ENCODE measurements at regions not wholly inside any gene's neighbourhood (a gene's known extent, or its start where the extent isn't known, plus 50 kb on each side); places are given as distances from the start of the nearest gene placed in this dataset.
"Not testable (repeated sequence)": the region's sequence is repeated elsewhere in the genome, so short reads cannot be mapped to it uniquely, and the experiment has no call there.

DNA sequence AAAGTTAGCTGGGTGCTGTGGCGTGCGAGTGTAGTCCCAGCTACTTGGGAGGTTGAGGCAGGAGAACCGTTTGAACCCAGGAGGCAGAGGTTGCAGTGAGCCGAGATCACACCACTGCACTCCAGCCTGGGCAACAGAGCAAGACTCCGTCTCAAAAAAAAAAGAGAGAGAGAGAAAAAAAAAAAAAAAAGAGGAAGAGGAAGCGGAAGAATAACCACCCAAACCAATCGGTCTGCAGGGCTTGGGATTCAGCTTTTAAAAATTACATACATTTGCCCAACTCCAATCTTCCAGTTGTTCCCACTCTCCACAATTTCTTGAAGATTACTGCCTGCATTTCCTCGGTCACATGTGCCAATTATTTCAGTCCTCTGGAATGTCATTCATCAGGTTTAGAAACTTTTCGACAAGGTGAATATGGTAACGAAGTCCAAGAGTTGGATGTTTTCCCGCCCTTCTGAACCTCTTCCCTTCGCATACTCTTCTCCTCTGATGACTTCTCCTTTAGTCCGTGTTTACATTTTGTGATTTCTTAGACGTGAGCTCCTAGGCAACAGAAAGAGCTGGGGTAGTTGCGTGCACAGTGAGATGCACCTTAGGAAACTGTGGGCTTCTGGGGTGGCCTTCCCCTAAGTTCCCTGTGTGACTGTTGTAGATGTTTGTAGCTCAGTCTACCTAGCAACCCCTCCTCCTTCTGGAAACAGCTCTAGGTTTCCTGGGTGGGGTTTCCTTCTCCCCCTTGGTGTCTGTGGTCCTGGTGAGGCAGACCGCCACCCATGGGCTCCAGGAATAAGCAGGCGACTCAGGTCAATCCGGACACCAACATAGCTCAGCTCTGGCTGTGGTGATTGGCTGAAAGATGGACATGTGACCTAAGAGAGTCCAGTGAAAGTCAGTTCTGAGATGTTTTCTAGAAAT, 63.0 kb upstream of the NCOA3 start:
- Histone ChIP-seq H3K4me2 (ENCODE audit: low read length) (peak overlapping the region; percentile 57), H2AFZ (ENCODE audit: low read length) (no peak overlapping the region), H3K27me3 (ENCODE audit: insufficient read depth, low read length) (no peaks in the 10 kb centered on the region), H3K4me3 (ENCODE audit: low read depth, low read length, poor library complexity, severe bottlenecking) (peak overlapping the region; percentile 31), H3K79me2 (ENCODE audit: insufficient read depth, low read length) (no peaks in the 10 kb centered on the region), H3F3A (ENCODE audit: insufficient read depth, low read length) (peaks cover 10% of the 10 kb centered on the region), H3K36me3 (ENCODE audit: insufficient read depth, low read length) (peaks cover 15% of the 10 kb centered on the region; the same call in 1 of the 2 replicates), H3K9ac (ENCODE audit: low read length) (peak overlapping the region; percentile 50), H3K9me3 (ENCODE audit: low read length) (no peaks in the 10 kb centered on the region), H3K4me1 (ENCODE audit: insufficient read depth, low read length, severe bottlenecking) (peaks cover 58% of the 10 kb centered on the region), H3K9me2 (ENCODE audit: low read depth, low read length) (no peaks in the 10 kb centered on the region), H3K27ac (ENCODE audit: low read depth, low read length, poor library complexity, severe bottlenecking) (peak overlapping the region; percentile 94), H4K20me1 (ENCODE audit: insufficient read depth, low read length) (no peaks in the 10 kb centered on the region)
- no peak for TF ChIP-seq CTCF (IDR thresholded peaks at IDR 0.05; ENCODE audit: low read length)
- TF ChIP-seq EZH2 (IDR thresholded peaks at IDR 0.05; ENCODE audit: borderline replicate concordance, low read length): no peak

GRCh38 chr20:47440857-47441773, 60.6 kb upstream of the NCOA3 start:
- Histone ChIP-seq H3K9ac (ENCODE audit: low read length) (no peak overlapping the region), H4K20me1 (ENCODE audit: insufficient read depth, low read length) (no peaks in the 10 kb centered on the region), H3K27me3 (ENCODE audit: insufficient read depth, low read length) (no peaks in the 10 kb centered on the region), H3F3A (ENCODE audit: insufficient read depth, low read length) (peaks cover 7% of the 10 kb centered on the region), H3K9me3 (ENCODE audit: low read length) (no peaks in the 10 kb centered on the region), H3K4me2 (ENCODE audit: low read length) (no peak overlapping the region), H3K9me2 (ENCODE audit: low read depth, low read length) (no peaks in the 10 kb centered on the region), H3K36me3 (ENCODE audit: insufficient read depth, low read length) (no peaks in the 10 kb centered on the region), H3K4me3 (ENCODE audit: low read depth, low read length, poor library complexity, severe bottlenecking) (no peak overlapping the region), H3K27ac (ENCODE audit: low read depth, low read length, poor library complexity, severe bottlenecking) (peak overlapping the region; percentile 94), H3K79me2 (ENCODE audit: insufficient read depth, low read length) (no peaks in the 10 kb centered on the region), H3K4me1 (ENCODE audit: insufficient read depth, low read length, severe bottlenecking) (peaks cover 37% of the 10 kb centered on the region), H2AFZ (ENCODE audit: low read length) (no peak overlapping the region)
- TF ChIP-seq CTCF (IDR thresholded peaks at IDR 0.05; ENCODE audit: low read length) (no peak), EZH2 (IDR thresholded peaks at IDR 0.05; ENCODE audit: borderline replicate concordance, low read length) (no peak)

GRCh38 chr20:47441774-47442150, 59.9 kb upstream of the NCOA3 start:
- Histone ChIP-seq H3F3A (ENCODE audit: insufficient read depth, low read length) (peaks cover 7% of the 10 kb centered on the region), H3K27me3 (ENCODE audit: insufficient read depth, low read length) (no peaks in the 10 kb centered on the region), H3K4me1 (ENCODE audit: insufficient read depth, low read length, severe bottlenecking) (peaks cover 37% of the 10 kb centered on the region), H3K9me3 (ENCODE audit: low read length) (no peaks in the 10 kb centered on the region), H4K20me1 (ENCODE audit: insufficient read depth, low read length) (no peaks in the 10 kb centered on the region), H3K9ac (ENCODE audit: low read length) (no peak overlapping the region), H3K79me2 (ENCODE audit: insufficient read depth, low read length) (no peaks in the 10 kb centered on the region), H3K4me3 (ENCODE audit: low read depth, low read length, poor library complexity, severe bottlenecking) (no peak overlapping the region), H3K36me3 (ENCODE audit: insufficient read depth, low read length) (no peaks in the 10 kb centered on the region), H3K4me2 (ENCODE audit: low read length) (no peak overlapping the region), H3K9me2 (ENCODE audit: low read depth, low read length) (no peaks in the 10 kb centered on the region), H3K27ac (ENCODE audit: low read depth, low read length, poor library complexity, severe bottlenecking) (peak overlapping the region; percentile 94), H2AFZ (ENCODE audit: low read length) (no peak overlapping the region)
- TF ChIP-seq EZH2 (IDR thresholded peaks at IDR 0.05; ENCODE audit: borderline replicate concordance, low read length): no peak
- TF ChIP-seq CTCF (IDR thresholded peaks at IDR 0.05; ENCODE audit: low read length): no peak

DNA sequence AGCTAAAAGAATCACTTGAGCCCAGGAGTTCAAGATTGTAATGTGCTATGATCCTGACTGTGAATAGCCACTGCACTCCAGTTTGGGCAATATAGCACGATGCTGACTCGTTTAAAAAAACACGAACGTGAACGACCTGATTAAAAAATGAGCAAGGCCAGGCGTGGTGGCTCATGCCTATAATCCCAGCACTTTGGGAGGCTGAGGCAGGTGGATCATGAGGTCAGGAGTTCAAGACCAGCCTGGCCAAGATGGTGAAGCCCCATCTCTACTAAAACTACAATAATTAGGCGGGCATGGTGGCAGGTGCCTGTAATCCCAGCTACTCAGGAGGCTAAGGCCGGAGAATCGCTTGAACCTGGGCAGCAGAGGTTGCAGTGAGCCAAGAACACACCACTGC, 58.6 kb upstream of the NCOA3 start:
- not testable (repeated sequence) for H3K9ac ChIP-seq (ENCODE audit: low read length); H3K27me3 ChIP-seq (ENCODE audit: insufficient read depth, low read length); H3K9me2 ChIP-seq (ENCODE audit: low read depth, low read length); H4K20me1 ChIP-seq (ENCODE audit: insufficient read depth, low read length); H3K4me3 ChIP-seq (ENCODE audit: low read depth, low read length, poor library complexity, severe bottlenecking); H3K9me3 ChIP-seq (ENCODE audit: low read length); H3F3A ChIP-seq (ENCODE audit: insufficient read depth, low read length); H3K79me2 ChIP-seq (ENCODE audit: insufficient read depth, low read length); H2AFZ ChIP-seq (ENCODE audit: low read length); H3K4me2 ChIP-seq (ENCODE audit: low read length); H3K36me3 ChIP-seq (ENCODE audit: insufficient read depth, low read length)
- Histone ChIP-seq H3K4me1 (ENCODE audit: insufficient read depth, low read length, severe bottlenecking) (peaks cover 38% of the 10 kb centered on the region), H3K27ac (ENCODE audit: low read depth, low read length, poor library complexity, severe bottlenecking) (peak overlapping the region; percentile 53)

Measured in OCI-LY1 (cell line).